ENCODE measurements at regions not wholly inside any gene's neighbourhood (a gene's known extent, or its start where the extent isn't known, plus 50 kb on each side); places are given as distances from the start of the nearest gene placed in this dataset.

DNA sequence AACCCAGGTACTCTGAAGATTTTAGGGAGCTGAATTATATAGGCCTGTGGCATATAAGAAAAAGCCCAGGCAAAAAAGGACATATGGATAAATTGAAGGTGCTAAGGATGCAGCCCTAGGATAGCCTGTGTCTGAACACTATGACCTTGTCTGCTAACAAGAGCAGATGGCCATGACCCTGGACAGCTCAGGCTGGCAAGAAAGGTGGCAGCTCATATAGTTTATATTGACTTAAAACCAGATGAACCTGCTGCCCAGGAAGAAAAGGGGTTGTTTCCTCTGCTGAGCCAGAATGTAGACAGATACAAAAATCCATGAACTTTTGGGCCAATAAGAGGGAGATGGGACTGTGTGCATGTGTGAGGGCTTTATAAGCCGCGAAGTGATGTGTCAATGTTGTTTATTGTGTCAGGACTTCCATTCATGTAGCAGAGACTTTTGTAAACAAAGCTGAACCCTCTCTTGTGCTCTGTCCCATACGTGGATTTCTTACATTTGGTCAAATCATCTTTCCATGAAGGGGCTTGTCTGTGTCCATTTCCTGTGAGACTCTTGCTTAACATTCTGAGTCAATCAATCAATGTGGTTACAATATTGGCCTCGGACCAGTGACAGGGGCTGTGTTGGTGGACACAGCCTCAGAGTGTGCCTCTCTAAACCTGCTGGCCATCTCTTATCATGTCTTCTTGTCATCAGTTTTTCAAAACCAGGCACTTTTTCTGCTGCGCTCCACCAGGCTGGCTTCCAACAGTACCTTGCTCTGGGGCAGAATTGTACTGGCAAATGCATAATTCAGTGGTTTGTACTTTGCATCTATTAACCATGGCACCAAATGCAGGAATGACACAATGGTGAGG is 321.2 kb downstream of the WDR72 start:
- H3K36me3 ChIP-seq (ENCODE audit: insufficient read depth, low read length), result no peaks in the 10 kb centered on the region
- no peaks in the 10 kb centered on the region for H3K4me1 ChIP-seq (ENCODE audit: insufficient read depth, low read length, severe bottlenecking)
- H3K27me3 ChIP-seq (ENCODE audit: insufficient read depth, low read length), result no peaks in the 10 kb centered on the region
- no peak overlapping the region for H2AFZ ChIP-seq (ENCODE audit: low read length)
- no peak overlapping the region for H3K9ac ChIP-seq (ENCODE audit: low read length)
- H3K9me3 ChIP-seq (ENCODE audit: low read length), result no peaks in the 10 kb centered on the region
- H3K27ac ChIP-seq (ENCODE audit: low read depth, low read length, poor library complexity, severe bottlenecking), result no peak overlapping the region
- no peak for TF ChIP-seq EZH2 (IDR thresholded peaks at IDR 0.05; ENCODE audit: borderline replicate concordance, low read length)
- TF ChIP-seq, protein P1, sequence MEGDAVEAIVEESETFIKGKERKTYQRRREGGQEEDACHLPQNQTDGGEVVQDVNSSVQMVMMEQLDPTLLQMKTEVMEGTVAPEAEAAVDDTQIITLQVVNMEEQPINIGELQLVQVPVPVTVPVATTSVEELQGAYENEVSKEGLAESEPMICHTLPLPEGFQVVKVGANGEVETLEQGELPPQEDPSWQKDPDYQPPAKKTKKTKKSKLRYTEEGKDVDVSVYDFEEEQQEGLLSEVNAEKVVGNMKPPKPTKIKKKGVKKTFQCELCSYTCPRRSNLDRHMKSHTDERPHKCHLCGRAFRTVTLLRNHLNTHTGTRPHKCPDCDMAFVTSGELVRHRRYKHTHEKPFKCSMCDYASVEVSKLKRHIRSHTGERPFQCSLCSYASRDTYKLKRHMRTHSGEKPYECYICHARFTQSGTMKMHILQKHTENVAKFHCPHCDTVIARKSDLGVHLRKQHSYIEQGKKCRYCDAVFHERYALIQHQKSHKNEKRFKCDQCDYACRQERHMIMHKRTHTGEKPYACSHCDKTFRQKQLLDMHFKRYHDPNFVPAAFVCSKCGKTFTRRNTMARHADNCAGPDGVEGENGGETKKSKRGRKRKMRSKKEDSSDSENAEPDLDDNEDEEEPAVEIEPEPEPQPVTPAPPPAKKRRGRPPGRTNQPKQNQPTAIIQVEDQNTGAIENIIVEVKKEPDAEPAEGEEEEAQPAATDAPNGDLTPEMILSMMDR (IDR thresholded peaks at IDR 0.05; ENCODE audit: low read length), result no peak
- H3F3A ChIP-seq (ENCODE audit: insufficient read depth, low read length), result no peaks in the 10 kb centered on the region
- H3K4me3 ChIP-seq (ENCODE audit: low read depth, low read length, poor library complexity, severe bottlenecking), result no peak overlapping the region
- no peaks in the 10 kb centered on the region for H3K79me2 ChIP-seq (ENCODE audit: insufficient read depth, low read length)
- H3K4me2 ChIP-seq (ENCODE audit: low read length), result no peak overlapping the region
- H3K9me2 ChIP-seq (ENCODE audit: low read depth, low read length), result no peaks in the 10 kb centered on the region
- no peaks in the 10 kb centered on the region for H4K20me1 ChIP-seq (ENCODE audit: insufficient read depth, low read length)

DNA sequence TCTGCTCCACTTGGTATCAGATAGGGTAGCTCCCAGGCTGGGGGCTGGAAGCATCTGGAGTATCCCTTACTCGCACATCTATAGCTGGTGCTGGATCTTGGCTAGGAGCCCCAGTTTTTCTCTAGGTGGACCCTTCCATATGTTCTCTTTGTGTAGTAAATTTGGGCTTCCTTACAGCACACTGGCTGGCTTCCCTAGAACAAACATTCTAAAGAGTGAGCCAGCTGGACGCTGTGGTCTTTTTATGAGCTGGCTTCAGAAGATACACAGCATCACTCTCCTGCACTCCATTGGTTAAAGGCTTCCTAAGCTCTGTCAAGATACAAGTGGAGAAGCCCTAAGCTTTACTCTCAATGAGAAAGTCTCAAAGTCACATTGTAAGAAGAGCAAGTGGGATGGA is 322.1 kb downstream of the WDR72 start:
- Histone ChIP-seq H4K20me1 (ENCODE audit: insufficient read depth, low read length) (no peaks in the 10 kb centered on the region), H3K9me2 (ENCODE audit: low read depth, low read length) (no peaks in the 10 kb centered on the region), H3K4me3 (ENCODE audit: low read depth, low read length, poor library complexity, severe bottlenecking) (no peak overlapping the region), H3K4me2 (ENCODE audit: low read length) (no peak overlapping the region), H3K27ac (ENCODE audit: low read depth, low read length, poor library complexity, severe bottlenecking) (no peak overlapping the region), H3K36me3 (ENCODE audit: insufficient read depth, low read length) (no peaks in the 10 kb centered on the region), H3K27me3 (ENCODE audit: insufficient read depth, low read length) (no peaks in the 10 kb centered on the region), H3K4me1 (ENCODE audit: insufficient read depth, low read length, severe bottlenecking) (no peaks in the 10 kb centered on the region), H3K79me2 (ENCODE audit: insufficient read depth, low read length) (no peaks in the 10 kb centered on the region), H3K9me3 (ENCODE audit: low read length) (no peaks in the 10 kb centered on the region), H3F3A (ENCODE audit: insufficient read depth, low read length) (no peaks in the 10 kb centered on the region), H2AFZ (ENCODE audit: low read length) (no peak overlapping the region), H3K9ac (ENCODE audit: low read length) (no peak overlapping the region)
- TF ChIP-seq, protein P1 (IDR thresholded peaks at IDR 0.05; ENCODE audit: low read length), result no peak
- TF ChIP-seq EZH2 (IDR thresholded peaks at IDR 0.05; ENCODE audit: borderline replicate concordance, low read length), result no peak

DNA sequence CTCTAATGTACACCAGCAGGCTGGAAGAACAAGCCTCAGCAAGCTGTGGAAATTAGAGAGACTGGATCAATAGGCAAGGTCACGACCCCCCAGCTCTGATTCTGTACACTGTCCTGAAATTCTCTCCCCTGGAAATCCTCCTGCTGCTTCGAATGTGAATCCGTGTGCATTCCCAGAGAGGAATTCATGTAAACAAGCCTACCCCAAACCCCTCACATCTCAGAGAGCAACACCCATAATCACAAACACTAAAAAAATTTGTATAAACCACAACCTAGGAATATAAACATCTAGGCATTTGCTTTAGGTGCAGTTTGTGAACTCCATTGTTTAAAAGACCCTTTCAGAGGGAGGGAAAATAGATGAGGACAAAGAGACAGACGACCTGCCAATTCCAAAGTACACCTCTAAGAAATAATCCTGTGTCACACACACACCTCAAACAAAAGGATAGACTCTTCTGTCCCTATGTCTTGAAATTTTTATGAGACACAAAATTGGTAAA is 325.2 kb downstream of the WDR72 start:
- Histone ChIP-seq H3K27me3 (ENCODE audit: insufficient read depth, low read length) (no peaks in the 10 kb centered on the region), H3K4me2 (ENCODE audit: low read length) (no peak overlapping the region), H3K4me3 (ENCODE audit: low read depth, low read length, poor library complexity, severe bottlenecking) (no peak overlapping the region), H4K20me1 (ENCODE audit: insufficient read depth, low read length) (no peaks in the 10 kb centered on the region), H3K9me3 (ENCODE audit: low read length) (no peaks in the 10 kb centered on the region), H3K27ac (ENCODE audit: low read depth, low read length, poor library complexity, severe bottlenecking) (no peak overlapping the region), H3K9me2 (ENCODE audit: low read depth, low read length) (no peaks in the 10 kb centered on the region), H3K4me1 (ENCODE audit: insufficient read depth, low read length, severe bottlenecking) (no peaks in the 10 kb centered on the region), H3K36me3 (ENCODE audit: insufficient read depth, low read length) (no peaks in the 10 kb centered on the region), H2AFZ (ENCODE audit: low read length) (no peak overlapping the region), H3K9ac (ENCODE audit: low read length) (no peak overlapping the region), H3F3A (ENCODE audit: insufficient read depth, low read length) (no peaks in the 10 kb centered on the region), H3K79me2 (ENCODE audit: insufficient read depth, low read length) (no peaks in the 10 kb centered on the region)
- TF ChIP-seq, protein P1 (IDR thresholded peaks at IDR 0.05; ENCODE audit: low read length), result no peak
- TF ChIP-seq EZH2 (IDR thresholded peaks at IDR 0.05; ENCODE audit: borderline replicate concordance, low read length), result no peak

All from OCI-LY1 (cell line).